Mesothelial cell of epicardium (in vitro differentiated cells): ENCODE measurements at regions not wholly inside any gene's neighbourhood (a gene's known extent, or its start where the extent isn't known, plus 50 kb on each side); places are given as distances from the start of the nearest gene placed in this dataset.

Source experiments
- DNase-seq, 2 experiments: peaks; one replicate each; pipeline ENCODE4 v3.0.0; 2021; ENCODE audit warnings: low spot score in 2 of 2; ENCODE audit not compliant: unreplicated experiment in 2 of 2
- H3K27ac Mint-ChIP-seq: 2 replicates; pipeline ENCODE4 v1.8.0; 2021; ENCODE audit warnings: mixed read lengths
- H3K27me3 Mint-ChIP-seq: 2 replicates; pipeline ENCODE4 v1.8.0; 2021; ENCODE audit warnings: low read depth, mixed read lengths
- H3K36me3 Mint-ChIP-seq: 2 replicates; pipeline ENCODE4 v1.8.0; 2021; ENCODE audit warnings: mixed read lengths
- H3K4me1 Mint-ChIP-seq: 2 replicates; pipeline ENCODE4 v1.8.0; 2021; ENCODE audit warnings: mixed read lengths
- H3K4me3 Mint-ChIP-seq: 2 replicates; pipeline ENCODE4 v1.8.0; 2021; ENCODE audit warnings: mild to moderate bottlenecking, moderate library complexity, mixed read lengths
- H3K9me3 Mint-ChIP-seq: 2 replicates; pipeline ENCODE4 v1.8.0; 2021; ENCODE audit warnings: mixed read lengths
- TF ChIP-seq, protein P1 (sequence below): fragments of 200-600 bp; sonication (generic); IDR thresholded peaks from one replicate; pipeline ENCODE4 v1.5.0; 2021; ENCODE audit warnings: antibody characterized with exemption; ENCODE audit not compliant: unreplicated experiment

DNA sequence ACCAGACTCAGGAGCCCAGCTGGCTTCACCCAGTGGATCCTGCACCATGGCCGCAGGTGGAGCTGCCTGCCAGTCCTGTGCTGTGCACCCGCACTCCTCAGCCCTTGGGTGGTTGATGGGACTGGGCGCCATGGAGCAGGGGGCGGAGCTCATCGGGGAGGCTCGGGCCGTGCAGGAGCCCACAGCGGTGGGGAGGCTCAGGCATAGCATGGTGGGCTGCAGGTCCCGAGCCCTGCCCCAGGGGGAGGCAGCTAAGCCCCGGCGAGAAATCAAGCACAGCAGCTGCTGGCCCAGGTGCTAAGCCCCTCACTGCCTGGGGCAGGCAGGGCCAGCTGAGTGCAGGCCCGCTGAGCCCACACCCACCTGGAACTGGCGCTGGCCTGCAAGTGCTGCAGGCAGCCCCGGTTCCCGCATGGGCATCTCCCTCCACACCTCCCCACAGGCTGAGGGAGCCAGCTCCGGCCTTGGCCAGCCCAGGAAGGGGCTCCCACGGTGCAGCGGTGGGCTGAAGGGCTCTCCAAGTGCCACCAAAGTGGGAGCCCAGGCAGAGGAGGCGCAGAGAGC, 464.1 kb upstream of the DIPK2B start:
- TF ChIP-seq, protein P1, sequence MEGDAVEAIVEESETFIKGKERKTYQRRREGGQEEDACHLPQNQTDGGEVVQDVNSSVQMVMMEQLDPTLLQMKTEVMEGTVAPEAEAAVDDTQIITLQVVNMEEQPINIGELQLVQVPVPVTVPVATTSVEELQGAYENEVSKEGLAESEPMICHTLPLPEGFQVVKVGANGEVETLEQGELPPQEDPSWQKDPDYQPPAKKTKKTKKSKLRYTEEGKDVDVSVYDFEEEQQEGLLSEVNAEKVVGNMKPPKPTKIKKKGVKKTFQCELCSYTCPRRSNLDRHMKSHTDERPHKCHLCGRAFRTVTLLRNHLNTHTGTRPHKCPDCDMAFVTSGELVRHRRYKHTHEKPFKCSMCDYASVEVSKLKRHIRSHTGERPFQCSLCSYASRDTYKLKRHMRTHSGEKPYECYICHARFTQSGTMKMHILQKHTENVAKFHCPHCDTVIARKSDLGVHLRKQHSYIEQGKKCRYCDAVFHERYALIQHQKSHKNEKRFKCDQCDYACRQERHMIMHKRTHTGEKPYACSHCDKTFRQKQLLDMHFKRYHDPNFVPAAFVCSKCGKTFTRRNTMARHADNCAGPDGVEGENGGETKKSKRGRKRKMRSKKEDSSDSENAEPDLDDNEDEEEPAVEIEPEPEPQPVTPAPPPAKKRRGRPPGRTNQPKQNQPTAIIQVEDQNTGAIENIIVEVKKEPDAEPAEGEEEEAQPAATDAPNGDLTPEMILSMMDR = no peak
- no peak overlapping the region for H3K4me3 Mint-ChIP-seq
- peaks cover 23% of the 10 kb centered on the region for H3K9me3 Mint-ChIP-seq
- no peak overlapping the region for H3K27ac Mint-ChIP-seq
- no peak for DNase-seq
- no peaks in the 10 kb centered on the region for H3K27me3 Mint-ChIP-seq
- no peaks in the 10 kb centered on the region for H3K4me1 Mint-ChIP-seq
- no peaks in the 10 kb centered on the region for H3K36me3 Mint-ChIP-seq

DNA sequence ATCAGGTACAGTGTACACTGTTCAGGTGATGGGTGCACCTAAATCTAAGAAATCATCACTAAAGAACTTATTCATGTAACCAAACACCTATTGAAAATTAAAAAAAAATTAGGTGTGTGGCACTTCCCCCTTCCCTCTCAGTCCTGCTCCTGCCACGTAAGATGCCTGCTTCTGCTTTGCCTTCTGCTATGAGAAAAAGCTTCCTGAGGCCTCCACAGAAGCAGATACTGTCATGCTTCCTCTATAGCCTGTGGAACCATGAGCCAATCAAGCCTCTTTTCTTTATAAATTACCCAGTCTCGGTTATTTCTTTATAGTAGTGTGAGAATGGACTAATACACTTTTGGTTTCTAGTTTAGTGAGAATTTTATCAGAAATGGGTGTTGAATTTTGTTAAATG, 459.8 kb upstream of the DIPK2B start:
- H3K4me3 Mint-ChIP-seq = no peak overlapping the region
- no peak for DNase-seq
- H3K9me3 Mint-ChIP-seq = peaks cover 32% of the 10 kb centered on the region
- H3K27me3 Mint-ChIP-seq = no peaks in the 10 kb centered on the region
- TF ChIP-seq, protein P1 = no peak
- H3K36me3 Mint-ChIP-seq = no peaks in the 10 kb centered on the region
- no peaks in the 10 kb centered on the region for H3K4me1 Mint-ChIP-seq
- H3K27ac Mint-ChIP-seq = no peak overlapping the region

DNA sequence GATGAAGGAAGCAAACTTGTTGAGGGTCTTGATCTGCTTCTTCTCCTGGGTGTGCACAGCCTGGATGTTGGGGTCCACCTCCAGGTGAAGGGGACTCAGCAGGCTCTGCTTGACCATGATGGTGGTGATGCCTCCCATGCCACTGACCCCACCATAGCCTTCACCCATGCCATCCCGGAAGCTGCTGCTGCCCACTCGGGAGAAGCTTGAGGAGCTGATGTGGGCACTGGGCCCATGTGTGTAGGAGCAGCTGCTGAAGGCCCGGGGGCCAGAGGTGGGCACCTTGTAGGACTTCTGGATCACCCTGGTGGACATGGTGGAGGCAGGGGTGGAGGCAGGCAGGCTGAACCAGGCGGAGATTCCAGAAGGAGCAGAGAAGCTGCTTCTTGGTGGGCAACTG, 432.7 kb upstream of the DIPK2B start:
- Mint-ChIP-seq H3K9me3 (peaks cover 51% of the 10 kb centered on the region), H3K27me3 (no peaks in the 10 kb centered on the region), H3K36me3 (no peaks in the 10 kb centered on the region), H3K4me3 (no peak overlapping the region), H3K27ac (no peak overlapping the region), H3K4me1 (no peaks in the 10 kb centered on the region)
- DNase-seq = no peak
- TF ChIP-seq, protein P1 = no peak

DNA sequence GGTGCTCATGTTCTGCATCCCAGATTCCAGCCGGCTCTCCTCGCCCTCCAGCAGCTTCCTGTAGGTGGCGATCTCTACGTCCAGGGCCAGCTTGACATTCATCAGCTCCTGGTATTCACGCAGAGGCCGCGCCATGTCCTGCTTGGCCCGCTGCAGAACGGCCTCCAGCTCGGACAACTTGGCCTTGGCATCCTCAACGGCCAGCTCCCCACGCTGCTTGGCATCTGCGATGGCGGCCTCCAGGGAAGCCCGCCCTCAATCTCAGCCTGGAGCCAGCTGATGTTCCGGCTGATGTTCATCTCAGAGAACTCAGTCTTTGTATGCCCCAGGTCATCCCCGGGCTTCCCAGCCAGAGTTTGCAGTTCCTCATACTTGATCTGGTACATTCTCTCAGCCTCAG, 431.8 kb upstream of the DIPK2B start:
- DNase-seq = no peak
- TF ChIP-seq, protein P1 = no peak
- peaks cover 48% of the 10 kb centered on the region for H3K9me3 Mint-ChIP-seq
- H3K27me3 Mint-ChIP-seq = no peaks in the 10 kb centered on the region
- H3K4me3 Mint-ChIP-seq = no peak overlapping the region
- no peak overlapping the region for H3K27ac Mint-ChIP-seq
- no peaks in the 10 kb centered on the region for H3K4me1 Mint-ChIP-seq
- H3K36me3 Mint-ChIP-seq = no peaks in the 10 kb centered on the region

DNA sequence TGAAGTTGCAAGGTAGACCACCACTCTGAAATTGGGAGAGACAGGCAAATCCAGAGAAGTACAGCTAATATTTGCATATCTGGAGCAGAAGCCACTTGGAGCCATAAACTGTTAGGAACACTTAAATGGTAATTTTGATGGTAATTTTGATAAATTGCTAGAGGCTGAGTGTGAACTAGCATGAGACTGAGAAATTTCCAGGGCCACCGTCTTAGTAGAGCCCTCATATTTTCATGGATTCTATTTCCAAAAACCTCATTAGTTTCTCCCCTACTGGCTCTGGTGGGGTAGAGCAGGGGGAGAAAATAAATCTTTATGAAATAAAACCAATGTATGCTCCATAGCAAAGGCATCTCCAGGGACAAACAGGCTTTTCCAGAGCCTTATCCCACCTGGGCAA, 429.4 kb upstream of the DIPK2B start:
- Mint-ChIP-seq H3K4me3 (no peak overlapping the region), H3K27ac (no peak overlapping the region), H3K36me3 (no peaks in the 10 kb centered on the region), H3K9me3 (peaks cover 53% of the 10 kb centered on the region), H3K4me1 (no peaks in the 10 kb centered on the region), H3K27me3 (no peaks in the 10 kb centered on the region)
- TF ChIP-seq, protein P1 = no peak
- no peak for DNase-seq

DNA sequence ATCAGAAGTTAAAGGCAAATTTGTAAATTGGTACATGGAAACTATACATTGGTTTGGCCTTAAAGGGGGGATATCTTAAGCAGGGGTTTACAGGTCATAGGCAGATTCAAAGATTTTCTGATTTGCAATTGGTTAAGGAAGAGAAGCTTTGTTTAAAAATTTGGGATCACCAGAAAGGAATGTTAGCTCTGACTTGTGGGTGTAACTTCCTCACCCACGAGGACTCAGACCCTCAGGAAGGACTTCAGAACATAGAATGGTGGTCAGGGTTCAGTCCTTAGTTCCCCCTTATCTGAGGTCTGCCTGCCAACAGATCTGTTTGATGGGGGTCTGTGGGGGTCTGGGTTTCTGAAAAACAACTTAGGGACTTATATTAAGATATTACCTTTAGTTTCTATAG, 427.4 kb upstream of the DIPK2B start:
- Mint-ChIP-seq H3K9me3 (peaks cover 51% of the 10 kb centered on the region), H3K27me3 (no peaks in the 10 kb centered on the region), H3K36me3 (no peaks in the 10 kb centered on the region), H3K4me3 (no peak overlapping the region), H3K27ac (no peak overlapping the region), H3K4me1 (peaks cover 4% of the 10 kb centered on the region)
- no peak for DNase-seq
- TF ChIP-seq, protein P1 = no peak
